ENCODE measurements at regions not wholly inside any gene's neighbourhood (a gene's known extent, or its start where the extent isn't known, plus 50 kb on each side); places are given as distances from the start of the nearest gene placed in this dataset.

DNA sequence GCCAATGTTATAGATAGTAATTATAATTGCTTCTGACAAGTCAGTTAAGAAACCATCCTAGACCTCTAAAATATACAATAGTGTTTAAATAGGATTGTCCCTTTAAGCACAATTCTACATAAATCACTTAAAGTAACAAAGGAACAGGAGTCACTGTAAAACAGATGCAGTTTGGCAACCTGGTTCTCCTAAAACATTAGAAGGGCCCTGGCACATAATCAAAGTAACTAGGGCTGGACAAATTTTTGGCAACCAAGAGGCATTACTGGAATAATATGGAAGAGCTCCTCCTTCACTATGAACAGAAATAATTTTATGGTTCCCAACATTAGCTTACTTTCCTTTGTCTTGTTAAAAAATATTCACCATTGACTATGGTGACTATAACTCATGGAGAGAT, 75.0 kb upstream of the CCDC160 start:
- TF ChIP-seq, protein P1, sequence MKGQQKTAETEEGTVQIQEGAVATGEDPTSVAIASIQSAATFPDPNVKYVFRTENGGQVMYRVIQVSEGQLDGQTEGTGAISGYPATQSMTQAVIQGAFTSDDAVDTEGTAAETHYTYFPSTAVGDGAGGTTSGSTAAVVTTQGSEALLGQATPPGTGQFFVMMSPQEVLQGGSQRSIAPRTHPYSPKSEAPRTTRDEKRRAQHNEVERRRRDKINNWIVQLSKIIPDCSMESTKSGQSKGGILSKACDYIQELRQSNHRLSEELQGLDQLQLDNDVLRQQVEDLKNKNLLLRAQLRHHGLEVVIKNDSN (IDR thresholded peaks at IDR 0.05): no peak
- TF ChIP-seq CREB1 (IDR thresholded peaks at IDR 0.05; ENCODE audit: low read depth): no peak
